GM12864 (cell line): ENCODE measurements at regions not wholly inside any gene's neighbourhood (a gene's known extent, or its start where the extent isn't known, plus 50 kb on each side); places are given as distances from the start of the nearest gene placed in this dataset.

Experiments
- DNase-seq: peaks from one replicate; pipeline ENCODE4 v3.0.0-alpha.2; 2011; ENCODE audit warnings: low read depth
- H3K4me3 ChIP-seq: 2 replicates; pipeline ENCODE4 v1.5.1; 2011; ENCODE audit warnings: mild to moderate bottlenecking, low read depth, low read length, control low read depth
- TF ChIP-seq, protein P1 (sequence below): IDR thresholded peaks from 2 replicates; pipeline ENCODE4 v1.5.1; 2011; ENCODE audit warnings: low read depth, mild to moderate bottlenecking, moderate library complexity, low read length, control low read depth, inconsistent platforms; ENCODE audit errors: missing control alignments

DNA sequence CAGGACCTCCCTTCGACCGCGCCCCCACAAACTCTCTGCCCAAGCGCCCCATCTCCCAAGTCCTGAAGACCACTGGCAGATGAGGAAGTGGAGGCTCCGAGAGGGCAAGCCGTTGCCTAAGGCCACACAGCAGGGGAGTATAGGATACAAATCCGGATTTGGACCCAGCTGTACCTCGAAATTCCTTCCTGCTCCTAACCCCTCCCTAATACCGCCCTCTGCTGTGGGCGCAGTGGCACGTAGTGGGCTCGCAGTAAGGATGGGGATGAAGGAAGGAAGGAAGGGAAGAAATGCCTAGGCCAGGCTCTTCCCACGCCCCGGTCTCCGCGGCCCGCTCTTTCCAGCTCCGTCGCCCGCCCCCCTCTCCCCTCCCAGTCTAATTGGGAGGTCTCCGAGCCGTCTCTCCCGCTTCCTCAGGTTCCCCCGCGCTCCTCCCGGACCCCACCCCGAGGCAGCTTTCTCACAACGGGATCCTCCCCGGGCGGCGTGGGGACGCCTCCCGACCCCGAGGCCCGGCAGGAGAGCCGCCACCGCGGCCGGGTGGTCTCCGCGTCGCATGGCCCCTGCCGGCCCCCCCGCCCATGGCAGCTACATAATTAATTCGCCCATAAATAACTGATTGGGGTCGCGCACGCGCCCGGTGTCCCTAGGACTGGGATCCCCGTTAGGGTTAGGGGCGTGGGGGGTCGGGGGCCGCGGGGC, 138.9 kb downstream of the C9orf50 start:
- no peak for DNase-seq
- H3K4me3 ChIP-seq, result no peak overlapping the region
- TF ChIP-seq, protein P1, sequence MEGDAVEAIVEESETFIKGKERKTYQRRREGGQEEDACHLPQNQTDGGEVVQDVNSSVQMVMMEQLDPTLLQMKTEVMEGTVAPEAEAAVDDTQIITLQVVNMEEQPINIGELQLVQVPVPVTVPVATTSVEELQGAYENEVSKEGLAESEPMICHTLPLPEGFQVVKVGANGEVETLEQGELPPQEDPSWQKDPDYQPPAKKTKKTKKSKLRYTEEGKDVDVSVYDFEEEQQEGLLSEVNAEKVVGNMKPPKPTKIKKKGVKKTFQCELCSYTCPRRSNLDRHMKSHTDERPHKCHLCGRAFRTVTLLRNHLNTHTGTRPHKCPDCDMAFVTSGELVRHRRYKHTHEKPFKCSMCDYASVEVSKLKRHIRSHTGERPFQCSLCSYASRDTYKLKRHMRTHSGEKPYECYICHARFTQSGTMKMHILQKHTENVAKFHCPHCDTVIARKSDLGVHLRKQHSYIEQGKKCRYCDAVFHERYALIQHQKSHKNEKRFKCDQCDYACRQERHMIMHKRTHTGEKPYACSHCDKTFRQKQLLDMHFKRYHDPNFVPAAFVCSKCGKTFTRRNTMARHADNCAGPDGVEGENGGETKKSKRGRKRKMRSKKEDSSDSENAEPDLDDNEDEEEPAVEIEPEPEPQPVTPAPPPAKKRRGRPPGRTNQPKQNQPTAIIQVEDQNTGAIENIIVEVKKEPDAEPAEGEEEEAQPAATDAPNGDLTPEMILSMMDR, result no peak

DNA sequence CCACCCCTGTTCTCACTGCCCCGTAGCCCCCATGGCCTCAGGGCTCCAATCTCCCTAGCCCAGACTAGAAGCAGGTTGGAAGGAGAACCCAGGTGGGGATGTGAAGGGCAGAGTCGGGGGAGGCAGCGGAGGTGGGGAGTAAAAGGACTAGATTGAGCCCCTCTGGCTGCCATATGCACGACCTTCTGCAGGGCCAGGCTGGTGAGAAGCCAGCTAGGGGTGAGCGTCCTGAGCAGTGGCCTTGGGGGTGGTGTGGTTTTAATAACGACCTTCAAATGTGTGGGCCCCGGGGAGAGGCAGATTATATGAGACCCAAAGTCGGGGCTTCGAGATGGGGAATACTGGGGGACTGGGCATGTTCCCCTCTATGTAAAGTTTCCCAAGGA, 139.5 kb downstream of the C9orf50 start:
- TF ChIP-seq, protein P1, result no peak
- no peak overlapping the region for H3K4me3 ChIP-seq

DNA sequence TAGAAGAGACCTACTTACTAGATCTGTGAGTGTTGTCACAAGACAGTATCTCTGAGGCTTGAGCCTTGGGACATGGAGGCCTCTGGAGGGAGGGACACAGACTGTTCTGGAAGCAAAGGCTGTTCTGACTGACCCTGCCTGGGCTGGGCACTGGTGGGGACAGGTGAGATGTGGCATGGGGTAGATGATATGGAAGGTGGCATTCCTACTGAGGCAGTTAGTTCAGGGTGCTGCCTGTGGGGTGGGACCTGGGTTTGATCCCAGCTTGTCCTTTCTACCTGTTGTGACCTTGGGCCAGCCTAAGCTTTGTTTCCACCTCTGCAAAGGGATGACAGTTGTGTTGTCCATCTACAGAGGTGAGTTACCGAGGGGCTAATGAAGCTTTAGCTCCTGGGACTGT, 140.2 kb downstream of the C9orf50 start:
- no peak for DNase-seq
- H3K4me3 ChIP-seq, result no peak overlapping the region
- TF ChIP-seq, protein P1, result no peak

More for the DNA sequence above, 139.5 kb downstream of the C9orf50 start:
- DNase-seq, result no peak

DNA sequence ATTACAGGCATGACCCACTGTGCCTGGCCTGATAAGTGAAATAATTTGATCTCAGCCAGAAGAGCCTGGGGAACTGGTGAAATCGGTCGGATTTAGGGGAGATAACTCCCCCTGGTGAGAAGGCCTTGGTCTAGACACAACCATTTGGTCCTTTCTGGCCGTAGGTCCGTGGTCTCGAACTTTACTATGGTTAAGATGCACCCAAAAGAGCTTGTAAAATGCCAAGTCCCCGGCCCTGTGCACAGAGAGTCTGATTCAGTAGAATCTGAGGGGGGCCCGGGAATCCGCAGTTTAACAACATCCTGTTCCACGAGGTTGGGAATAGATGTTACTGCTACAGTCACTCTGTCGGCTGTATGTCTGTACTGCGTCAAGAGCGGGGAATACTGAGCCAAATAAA, 140.7 kb downstream of the C9orf50 start:
- TF ChIP-seq, protein P1, result no peak
- no peak for DNase-seq
- H3K4me3 ChIP-seq, result no peak overlapping the region

DNA sequence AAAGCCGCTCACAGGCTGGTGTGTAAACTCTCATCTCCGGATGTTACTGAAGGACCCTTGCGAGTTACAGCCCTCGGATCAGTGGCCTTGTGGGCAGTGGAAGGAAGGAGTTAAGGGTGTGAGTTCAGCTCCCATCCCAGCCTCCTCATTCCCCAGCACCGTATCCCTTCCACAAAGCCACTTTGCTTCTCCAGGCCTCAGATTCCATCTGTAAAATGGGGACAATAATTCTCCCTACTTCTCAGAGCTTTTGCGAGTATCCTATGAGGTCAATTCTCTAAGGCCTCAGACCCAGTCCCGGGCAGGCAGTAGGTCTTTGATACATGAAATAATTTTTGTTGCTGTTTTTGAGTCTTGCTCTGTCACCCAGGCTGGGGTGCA, 141.3 kb downstream of the C9orf50 start:
- H3K4me3 ChIP-seq, result no peak overlapping the region
- TF ChIP-seq, protein P1, result no peak
- DNase-seq, result no peak

DNA sequence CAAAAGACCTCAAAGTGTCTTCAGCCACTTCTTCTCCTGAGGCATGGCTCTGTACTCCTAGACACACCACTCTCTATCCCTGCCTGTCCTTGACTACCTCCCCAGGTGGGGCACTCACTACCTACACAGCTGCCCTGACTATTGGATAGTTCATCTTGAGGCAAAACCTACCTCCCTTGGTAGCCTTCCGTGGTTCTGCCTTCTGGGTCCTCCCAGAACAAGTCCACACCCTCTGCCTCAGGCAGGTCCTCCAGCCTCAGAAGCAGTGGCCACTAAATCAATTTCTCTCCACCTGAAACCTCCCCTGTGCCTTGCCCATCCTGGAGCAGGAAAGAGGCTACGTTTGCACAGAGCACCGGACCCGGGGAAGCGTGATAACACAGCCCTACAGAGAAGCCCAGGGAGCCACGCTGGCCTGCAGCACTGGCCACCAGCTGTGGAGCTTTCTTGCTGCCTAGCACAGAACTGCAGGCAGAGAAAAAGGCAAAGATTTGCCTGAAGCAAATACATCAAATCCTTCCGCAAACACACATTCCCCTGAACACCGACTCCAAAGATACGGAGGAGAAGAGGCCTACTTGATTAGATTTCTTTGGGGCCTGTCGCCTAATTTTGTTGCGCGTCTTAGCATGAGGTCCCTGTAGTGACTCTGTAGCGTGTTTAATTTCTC, 141.8 kb downstream of the C9orf50 start:
- H3K4me3 ChIP-seq, result no peak overlapping the region
- TF ChIP-seq, protein P1, result no peak
- no peak for DNase-seq

DNA sequence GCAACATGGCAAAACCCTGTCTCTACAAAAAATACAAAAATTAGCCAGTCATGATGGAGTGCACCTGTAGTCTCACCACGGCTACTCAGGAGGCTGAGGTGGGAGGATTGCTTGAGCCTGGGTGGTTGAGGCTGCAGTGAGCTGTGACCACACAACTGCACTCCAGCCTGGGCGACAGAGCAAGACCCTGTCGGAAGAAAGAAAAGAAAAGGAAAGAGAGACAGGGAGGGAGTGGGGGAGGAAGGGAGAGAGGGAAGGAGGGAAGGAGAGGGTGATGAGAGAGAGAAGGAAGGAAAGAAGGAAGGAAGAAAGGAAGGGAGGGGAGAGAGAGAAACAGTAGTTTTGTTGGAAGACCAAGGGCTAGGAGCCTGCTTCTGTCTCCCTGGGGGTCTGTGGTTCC, 142.4 kb downstream of the C9orf50 start:
- DNase-seq, result no peak
- no peak overlapping the region for H3K4me3 ChIP-seq
- TF ChIP-seq, protein P1, result no peak
